ENCODE measurements at regions not wholly inside any gene's neighbourhood (a gene's known extent, or its start where the extent isn't known, plus 50 kb on each side); places are given as distances from the start of the nearest gene placed in this dataset.
A peak's percentile ranks its signal among the peaks of the same experiment; 100 is the strongest.

GRCh38 chr5:83827111-83827557 is 106.5 kb upstream of the HAPLN1 start:
- DNase-seq (no peak), ATAC-seq (peak in 2 of 8 donors; percentile 55 to 89)
- no peaks in the 10 kb centered on the region for H3K27me3 ChIP-seq
- intact Hi-C loops (cut with DNase I), result no loop called here
- H3K27ac ChIP-seq, result no peak overlapping the region
- TF ChIP-seq CTCF (IDR thresholded peaks at IDR 0.05), result no peak
- no peaks in the 10 kb centered on the region for H3K36me3 ChIP-seq
- 64 to 65% methylated on average over 1 of the region's 1 CpG for WGBS, 2 donors
- H3K4me3 ChIP-seq, result no peak overlapping the region
- peaks cover 0 to 8% (median 0%) of the 10 kb centered on the region in 9 donors for H3K4me1 ChIP-seq
- peaks cover 0 to 4% (median 0%) of the 10 kb centered on the region in 11 donors for H3K9me3 ChIP-seq

- H3K4me3 ChIP-seq, result no peak overlapping the region
- no peaks in the 10 kb centered on the region for H3K36me3 ChIP-seq
- 81 to 89% methylated on average over 1 of the region's 1 CpG for WGBS, 2 donors
- ATAC-seq (no peak), DNase-seq (no peak)
- intact Hi-C loops (cut with DNase I), result no loop called here
- H3K4me1 ChIP-seq, result no peaks in the 10 kb centered on the region
- H3K9me3 ChIP-seq, result peaks cover 0 to 11% (median 0%) of the 10 kb centered on the region in 11 donors
- H3K27ac ChIP-seq, result no peak overlapping the region
- no peak for TF ChIP-seq CTCF (IDR thresholded peaks at IDR 0.05)
- peaks cover 0 to 3% (median 0%) of the 10 kb centered on the region in 7 donors for H3K27me3 ChIP-seq
Observed at GRCh38 chr5:83817591-83817990, 96.9 kb upstream of the HAPLN1 start.

GRCh38 chr5:83815661-83816060 is 95.0 kb upstream of the HAPLN1 start:
- 57 to 58% methylated on average over 2 of the region's 2 CpGs for WGBS, 2 donors
- H3K27me3 ChIP-seq, result peaks cover 0 to 3% (median 0%) of the 10 kb centered on the region in 7 donors
- H3K4me3 ChIP-seq, result no peak overlapping the region
- H3K36me3 ChIP-seq, result no peaks in the 10 kb centered on the region
- H3K4me1 ChIP-seq, result no peaks in the 10 kb centered on the region
- no peak overlapping the region for H3K27ac ChIP-seq
- intact Hi-C loops (cut with DNase I), result no loop called here
- H3K9me3 ChIP-seq, result peaks cover 0 to 11% (median 0%) of the 10 kb centered on the region in 11 donors
- ATAC-seq, result no peak
- TF ChIP-seq CTCF (IDR thresholded peaks at IDR 0.05), result no peak
- no peak for DNase-seq

GRCh38 chr5:83810511-83810910 is 89.9 kb upstream of the HAPLN1 start:
- intact Hi-C loops (cut with DNase I), result no loop called here
- Histone ChIP-seq H3K4me1 (no peaks in the 10 kb centered on the region), H3K27ac (no peak overlapping the region), H3K4me3 (no peak overlapping the region), H3K27me3 (peaks cover 0 to 3% (median 0%) of the 10 kb centered on the region in 7 donors), H3K36me3 (no peaks in the 10 kb centered on the region), H3K9me3 (peaks cover 0 to 15% (median 0%) of the 10 kb centered on the region in 11 donors)
- 91 to 93% methylated on average over 1 of the region's 1 CpG for WGBS, 2 donors
- ATAC-seq, result no peak
- TF ChIP-seq CTCF (IDR thresholded peaks at IDR 0.05), result no peak
- DNase-seq, result no peak

Data from heart right ventricle (tissue), 16 donors.